C1 segment of cervical spinal cord (tissue), 14 donors: ENCODE measurements at regions not wholly inside any gene's neighbourhood (a gene's known extent, or its start where the extent isn't known, plus 50 kb on each side); places are given as distances from the start of the nearest gene placed in this dataset.
"Not testable (repeated sequence)": the region's sequence is repeated elsewhere in the genome, so short reads cannot be mapped to it uniquely, and the experiment has no call there.

Source experiments
- DNase-seq, 14 donors: peaks; one replicate each; lab custom pipeline; 2025; lab: John Stamatoyannopoulos, UW

DNA sequence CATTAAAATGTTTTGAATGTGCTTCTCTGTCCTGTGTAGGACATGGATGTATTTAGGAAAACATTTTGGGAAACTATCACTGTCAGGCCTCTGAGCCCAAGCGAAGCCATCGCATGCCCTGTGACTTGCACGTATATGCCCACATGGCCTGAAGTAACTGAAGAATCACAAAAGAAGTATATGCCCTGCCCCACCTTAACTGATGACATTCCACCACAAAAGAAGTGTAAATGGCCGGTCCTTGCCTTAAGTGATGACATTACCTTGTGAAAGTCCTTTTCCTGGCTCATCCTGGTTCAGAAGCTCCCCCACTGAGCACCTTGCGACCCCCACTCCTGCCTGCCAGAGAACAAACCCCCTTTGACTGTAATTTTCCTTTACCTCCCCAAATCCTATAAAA, 191.1 kb upstream of the MEIS1 start:
- not testable (repeated sequence) for DNase-seq

DNA sequence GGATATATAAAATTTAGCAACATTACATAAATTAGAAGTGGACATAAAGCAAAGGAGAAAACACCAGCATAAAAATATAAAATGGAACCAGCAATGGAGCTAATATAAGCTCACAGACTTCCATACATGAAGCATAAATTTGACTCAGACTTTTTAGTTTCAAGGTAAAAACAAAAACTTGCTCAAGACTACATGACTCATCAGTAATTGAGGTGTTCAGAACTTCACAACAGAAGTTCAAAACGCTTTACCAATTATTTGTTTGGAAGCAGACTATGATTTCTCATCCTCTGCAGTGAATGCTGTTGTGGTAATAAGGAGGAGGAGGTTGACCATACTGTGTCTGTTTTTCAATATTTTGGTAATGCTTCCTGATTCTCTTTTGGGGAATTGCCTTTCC, 192.0 kb upstream of the MEIS1 start:
- not testable (repeated sequence) for DNase-seq

DNA sequence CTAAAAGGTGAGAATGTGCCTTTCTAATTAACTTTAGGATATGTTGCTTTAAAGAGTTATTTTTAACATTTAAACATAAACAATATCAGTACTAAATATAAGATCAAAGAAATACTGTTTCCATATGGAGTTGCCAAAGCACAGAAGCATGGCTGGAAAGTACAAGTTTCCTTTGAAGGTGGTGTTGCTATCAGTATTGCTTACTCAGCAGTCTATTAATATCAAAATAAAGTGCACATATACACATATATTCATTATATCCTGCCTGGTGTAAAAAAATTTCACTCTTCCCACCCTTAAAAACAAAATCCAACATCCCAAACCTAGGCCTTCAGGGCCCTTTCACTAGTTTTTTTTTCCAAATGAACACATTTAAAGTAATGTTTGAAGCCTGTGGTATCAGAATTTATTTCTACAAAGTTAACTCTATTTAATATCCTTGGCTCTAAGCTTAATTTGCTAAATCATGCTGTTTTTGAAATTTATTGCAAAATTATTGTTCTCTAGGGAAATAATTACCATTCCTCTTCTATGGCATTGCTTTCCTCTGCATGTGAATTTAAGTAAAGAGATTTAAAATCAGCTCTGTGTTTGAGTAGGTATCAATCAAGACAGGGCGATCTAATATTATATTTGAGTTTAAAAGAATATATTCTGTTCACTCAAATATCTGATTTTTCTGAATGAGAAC, 192.7 kb upstream of the MEIS1 start:
- DNase-seq = no peak

DNA sequence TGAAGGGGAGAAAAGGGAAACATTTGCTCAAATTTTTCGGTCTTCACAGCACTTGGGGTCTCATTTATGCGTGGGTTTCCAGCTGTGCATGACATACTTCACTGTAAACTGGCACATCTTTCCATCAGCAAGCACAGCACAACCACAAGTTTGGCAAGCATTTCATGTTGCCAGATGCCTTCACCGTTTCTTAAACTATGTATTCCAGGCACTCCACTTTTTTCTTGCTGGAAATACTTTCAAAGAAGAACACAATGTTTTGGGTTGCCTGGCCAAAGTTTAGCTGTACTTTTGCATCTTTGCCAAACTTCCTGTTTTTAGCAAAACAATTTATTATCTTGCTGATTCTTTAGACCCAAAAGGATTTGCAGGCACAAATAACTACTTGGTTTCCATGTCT, 194.6 kb upstream of the MEIS1 start:
- DNase-seq = peak in 1 of 14 donors; percentile 11

- peak in 5 of 14 donors; percentile 8 to 30 (median 18) for DNase-seq
Observed at GRCh38 chr2:66239655-66240054, 195.3 kb upstream of the MEIS1 start.

DNA sequence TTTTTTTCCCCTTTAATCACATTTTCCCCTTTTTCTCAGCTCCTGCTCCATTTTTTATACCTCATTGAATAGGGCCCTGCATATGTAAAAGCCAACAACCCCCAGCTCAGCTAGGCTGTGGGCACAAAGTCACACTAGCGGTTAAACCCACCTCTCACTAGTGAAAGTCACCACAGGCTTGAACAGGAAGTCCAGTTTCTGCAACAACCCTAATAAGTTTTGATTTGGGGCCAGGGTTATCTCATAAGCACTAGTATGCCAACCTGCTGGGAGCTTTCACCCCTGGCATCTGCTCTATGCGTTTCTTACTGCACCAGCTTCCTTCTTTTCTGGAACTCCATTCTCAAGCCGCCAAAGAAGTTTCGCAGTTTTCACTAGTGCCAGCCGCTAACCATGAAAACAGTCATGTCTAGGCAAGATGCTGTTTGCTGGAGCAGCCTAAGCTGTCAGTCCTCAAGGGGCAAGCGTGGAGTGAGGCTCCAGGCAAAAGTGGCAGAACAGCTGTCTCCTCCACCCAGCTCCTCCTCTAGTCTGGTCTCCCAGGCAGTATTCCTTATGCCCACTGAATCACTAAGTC, 197.0 kb upstream of the MEIS1 start:
- no peak for DNase-seq

DNA sequence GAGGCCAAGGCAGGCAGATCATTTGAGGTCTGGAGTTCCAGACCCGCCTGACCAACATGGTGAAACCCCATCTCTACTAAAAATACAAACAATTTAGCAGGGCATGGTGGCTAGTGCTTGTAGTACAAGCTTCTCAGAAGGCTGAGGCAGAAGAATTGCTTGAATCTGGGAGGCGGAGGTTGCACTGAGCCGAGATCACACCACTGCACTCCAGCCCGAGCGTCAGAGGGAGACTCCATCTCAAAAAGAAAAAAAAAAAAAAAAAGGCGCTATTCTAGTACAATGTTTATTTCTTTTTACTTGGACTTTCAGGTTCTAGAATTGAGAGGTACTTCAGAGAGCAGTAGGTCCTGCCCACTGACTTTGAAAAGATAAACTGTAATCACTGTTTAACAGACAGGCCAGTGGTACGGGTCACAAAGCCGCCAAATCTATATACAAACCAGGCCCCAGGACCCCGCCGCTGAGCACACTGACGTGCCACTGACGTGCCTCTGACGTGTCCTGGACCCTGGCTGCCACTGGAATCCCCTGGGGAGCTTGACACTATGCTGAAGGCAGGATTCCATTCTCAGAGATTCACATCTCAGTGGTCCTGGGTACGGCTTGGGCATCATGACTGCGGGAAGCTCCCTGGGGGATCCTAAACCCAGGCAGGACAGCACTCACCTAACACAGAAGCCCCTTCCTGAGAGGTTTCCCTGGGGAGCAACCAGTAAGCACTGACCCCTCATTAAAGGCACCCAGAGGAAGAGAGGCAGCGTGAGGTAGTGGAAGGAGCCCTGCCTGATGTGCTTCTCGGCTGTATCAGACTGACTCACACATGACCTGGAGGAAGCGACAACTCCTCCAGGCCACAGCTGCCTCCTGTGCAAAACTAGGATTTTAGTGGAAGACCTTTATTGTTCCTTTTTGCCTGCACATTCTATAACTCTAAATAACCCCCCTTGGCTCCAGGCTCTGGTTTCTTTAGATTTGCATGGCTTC, 197.8 kb upstream of the MEIS1 start:
- no peak for DNase-seq

DNA sequence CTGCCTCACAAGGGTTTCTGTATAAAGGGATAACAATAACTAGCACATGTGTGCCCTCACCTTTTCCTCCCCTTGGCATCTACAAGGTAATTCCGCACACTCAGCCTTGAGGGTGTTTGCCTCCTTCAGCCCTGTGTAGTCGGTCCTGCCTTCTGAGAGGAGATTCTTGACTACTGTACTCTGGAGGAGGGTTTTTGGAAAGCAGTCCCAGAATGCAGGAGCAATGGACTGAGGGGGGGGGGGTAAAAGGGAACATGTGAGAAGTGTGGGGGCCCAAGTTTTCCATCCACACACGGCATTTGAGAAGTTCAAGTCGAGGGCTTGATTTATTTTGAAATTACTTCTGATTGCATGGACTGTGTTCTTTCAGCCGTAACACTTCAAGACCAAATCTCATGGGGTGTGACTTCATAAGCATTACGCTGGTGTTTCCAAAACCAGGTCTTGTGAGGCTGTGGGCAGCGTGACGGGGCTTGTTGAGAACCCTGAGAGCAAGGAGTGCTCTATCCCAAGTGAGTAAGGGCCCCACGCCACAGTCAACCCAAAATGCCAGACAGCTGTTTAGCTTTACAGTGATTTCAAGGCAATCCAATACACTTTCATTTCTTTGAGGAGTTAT, 198.7 kb upstream of the MEIS1 start:
- DNase-seq = no peak

DNA sequence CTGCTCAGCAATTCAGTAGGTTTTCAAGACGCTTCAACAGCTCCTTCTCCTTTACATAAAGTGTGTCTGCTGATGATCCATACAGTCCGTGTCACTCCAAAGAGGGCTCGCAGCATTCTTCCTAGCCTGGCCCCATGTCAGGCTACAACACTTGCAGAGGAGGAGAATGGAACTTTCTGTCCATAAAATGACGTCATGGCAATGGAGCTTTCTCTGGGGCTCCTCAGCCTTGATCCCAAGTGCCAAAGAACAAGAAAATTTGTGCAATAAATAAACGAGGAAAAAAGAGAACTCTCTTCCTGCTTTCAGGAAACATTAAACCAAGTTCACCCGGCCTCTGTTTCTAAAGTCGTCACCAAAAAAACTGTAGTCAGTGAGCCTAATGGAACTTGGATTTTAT, 199.5 kb upstream of the MEIS1 start:
- DNase-seq = no peak

GRCh38 chr2:66233981-66234380, 200.9 kb upstream of the MEIS1 start:
- no peak for DNase-seq

- DNase-seq = no peak
Observed at GRCh38 chr2:66228128-66228547, 206.8 kb upstream of the MEIS1 start.

DNA sequence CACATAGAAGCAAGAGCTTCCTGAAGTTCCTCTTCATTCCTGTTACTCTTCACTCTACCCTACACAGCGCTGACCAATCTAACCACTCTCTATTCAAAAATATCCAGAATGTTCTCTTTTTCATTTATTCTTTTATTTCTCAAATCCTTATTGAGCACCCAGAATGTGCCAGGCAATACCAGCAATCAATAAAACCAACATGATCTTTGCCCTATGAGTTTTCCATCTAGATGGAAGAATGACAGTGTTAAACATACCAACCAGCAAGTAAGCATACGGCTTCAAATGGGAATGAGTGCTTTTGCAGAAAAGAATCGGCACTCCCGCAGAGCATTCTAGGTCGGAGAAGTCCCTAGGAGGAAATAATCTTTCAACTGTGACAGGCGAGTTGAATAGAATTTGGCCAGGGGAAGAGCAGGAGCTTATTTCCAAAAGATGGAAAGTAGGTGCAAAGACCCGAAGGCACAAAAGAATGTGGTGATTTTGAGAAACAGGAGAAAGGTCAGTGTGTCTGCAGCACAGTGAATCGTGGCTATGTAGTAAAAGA, 217.8 kb upstream of the MEIS1 start:
- no peak for DNase-seq

- no peak for DNase-seq
Observed at GRCh38 chr2:66212749-66213148, 222.2 kb upstream of the MEIS1 start.

- DNase-seq = no peak
Observed at GRCh38 chr2:66202586-66202985, 232.3 kb upstream of the MEIS1 start.

DNA sequence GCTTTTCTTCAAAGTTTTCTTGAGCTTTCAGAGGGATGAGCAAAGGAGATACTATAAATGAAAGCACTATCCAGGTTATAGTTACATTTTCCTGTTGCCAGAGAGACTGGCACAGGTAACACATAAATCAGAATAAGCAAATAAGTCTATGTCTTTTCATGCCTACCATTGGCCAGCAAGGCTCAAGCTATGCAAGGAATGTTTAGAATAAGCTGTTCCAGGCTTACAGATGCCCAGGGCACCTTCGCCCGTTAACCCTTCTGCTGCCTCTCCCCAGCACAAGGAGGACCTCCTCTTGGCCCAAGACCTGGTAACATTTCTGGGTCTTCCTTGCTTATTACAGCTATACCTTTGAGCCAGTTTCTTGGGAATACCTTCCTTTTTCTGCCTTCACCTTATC, 233.7 kb upstream of the MEIS1 start:
- no peak for DNase-seq

DNA sequence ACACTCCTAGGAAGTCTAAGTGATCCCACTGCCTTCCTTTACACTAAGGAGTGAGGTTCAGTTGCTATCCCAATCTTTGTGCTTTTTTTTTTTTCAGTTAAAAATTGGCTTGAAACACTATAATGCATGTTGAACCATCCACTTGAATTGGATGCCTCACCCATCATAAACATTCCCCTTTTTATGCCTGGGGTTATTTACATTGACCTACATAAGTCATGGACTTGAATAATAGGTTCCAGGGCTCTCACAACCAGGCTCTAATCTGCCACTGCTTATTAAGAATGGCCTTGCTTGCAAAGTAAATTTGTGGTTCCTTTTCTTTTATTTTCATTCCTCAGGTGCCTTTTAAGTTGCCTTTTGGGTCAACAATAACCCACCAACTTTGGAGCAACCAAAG, 236.1 kb upstream of the MEIS1 start:
- no peak for DNase-seq

- no peak for DNase-seq
Observed at GRCh38 chr2:66192888-66193287, 242.0 kb upstream of the MEIS1 start.

DNA sequence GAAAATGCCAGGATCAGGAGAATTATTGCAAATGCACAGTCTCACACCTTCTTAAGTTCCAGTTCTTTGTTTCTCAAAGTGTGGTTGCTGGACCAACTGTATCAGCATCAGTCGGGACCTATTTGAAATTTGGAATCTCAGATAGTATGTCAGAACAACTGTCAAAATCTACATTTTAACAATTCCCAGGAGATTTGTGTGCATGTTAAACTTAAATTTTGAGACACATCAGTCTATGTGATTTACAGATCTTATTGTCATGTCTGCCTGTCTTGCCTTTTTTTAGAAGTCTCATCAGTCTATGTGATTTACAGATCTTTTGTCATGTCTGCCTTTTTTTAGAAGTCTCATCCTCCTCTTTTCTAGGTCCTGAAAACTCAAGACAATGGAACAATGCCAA, 243.6 kb upstream of the MEIS1 start:
- DNase-seq = no peak

DNA sequence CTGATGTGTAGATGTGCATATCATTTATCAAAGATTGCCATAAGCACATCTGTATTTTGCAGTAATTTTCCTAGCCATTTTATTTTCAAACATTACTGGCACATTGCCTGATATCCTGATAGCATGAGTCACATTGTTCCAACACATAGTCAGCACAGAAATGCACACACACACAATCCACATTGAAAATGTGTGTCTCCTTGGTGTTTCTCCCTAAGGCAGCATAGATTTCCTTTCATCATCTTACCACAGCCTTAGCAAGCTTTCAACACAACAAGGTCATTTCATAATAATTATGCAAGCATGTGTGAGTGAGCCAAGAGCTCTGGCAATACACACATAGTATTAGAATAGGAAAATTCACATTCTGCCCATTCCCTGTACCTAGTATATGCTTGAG, 245.4 kb upstream of the MEIS1 start:
- no peak for DNase-seq

- no peak for DNase-seq
Observed at GRCh38 chr2:66186537-66186936, 248.4 kb upstream of the MEIS1 start.

- DNase-seq = no peak
Observed at GRCh38 chr2:66185497-66186054, 249.3 kb upstream of the MEIS1 start.
